ENCODE measurements at regions not wholly inside any gene's neighbourhood (a gene's known extent, or its start where the extent isn't known, plus 50 kb on each side); places are given as distances from the start of the nearest gene placed in this dataset.

DNA sequence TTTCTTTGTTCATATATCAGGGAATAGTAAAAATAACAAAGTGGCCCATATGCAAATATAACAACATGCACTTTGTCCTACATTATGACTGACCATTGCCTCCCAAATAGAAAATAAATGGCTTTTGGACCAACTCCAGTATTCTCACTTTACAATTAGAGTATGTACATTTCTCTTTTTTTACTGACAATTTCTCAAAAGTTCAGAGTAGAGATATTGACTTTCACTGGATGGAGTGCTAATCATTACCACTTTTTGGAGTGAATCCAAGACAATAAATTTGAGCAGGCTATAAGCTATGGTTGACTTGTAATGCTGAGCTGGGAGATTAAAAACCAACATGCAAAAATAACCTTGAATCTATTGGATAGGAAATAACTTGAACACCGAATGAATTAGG, 987.4 kb downstream of the SUCLG1 start:
- ChIA-PET POLR2A (no interaction called here), CTCF (no interaction called here)
- no peaks in the 10 kb centered on the region for H3K4me1 ChIP-seq (ENCODE audit: control insufficient read depth, insufficient read depth, low read length)
- ATAC-seq (no peak), DNase-seq (ENCODE audit: low read depth, low spot score) (no peak)
- H3K36me3 ChIP-seq (ENCODE audit: control insufficient read depth, insufficient read depth, low read length) = no peaks in the 10 kb centered on the region
- H3K4me3 ChIP-seq (ENCODE audit: low read depth in 2 of 2, low read length in 2 of 2) = no peak overlapping the region
- no peak overlapping the region for H3K27ac ChIP-seq (ENCODE audit: low read length)
- in situ Hi-C loops (cut with HindIII; ENCODE audit: low pct_unique_long_range_greater_than_20kb, low sequenced_read_pairs) (no loop called here), intact Hi-C loops (cut with micrococcal nuclease; ENCODE audit: unreplicated experiment) (no loop called here)
- no TSS peak for BruUV-seq (replicated peaks)
- H3K27me3 ChIP-seq (ENCODE audit: control insufficient read depth, insufficient read depth, low read length) = no peaks in the 10 kb centered on the region
- TF ChIP-seq TCF7L2 (IDR thresholded peaks at IDR 0.05; ENCODE audit: low read depth, low read length) = no peak
- TF ChIP-seq, protein P1, sequence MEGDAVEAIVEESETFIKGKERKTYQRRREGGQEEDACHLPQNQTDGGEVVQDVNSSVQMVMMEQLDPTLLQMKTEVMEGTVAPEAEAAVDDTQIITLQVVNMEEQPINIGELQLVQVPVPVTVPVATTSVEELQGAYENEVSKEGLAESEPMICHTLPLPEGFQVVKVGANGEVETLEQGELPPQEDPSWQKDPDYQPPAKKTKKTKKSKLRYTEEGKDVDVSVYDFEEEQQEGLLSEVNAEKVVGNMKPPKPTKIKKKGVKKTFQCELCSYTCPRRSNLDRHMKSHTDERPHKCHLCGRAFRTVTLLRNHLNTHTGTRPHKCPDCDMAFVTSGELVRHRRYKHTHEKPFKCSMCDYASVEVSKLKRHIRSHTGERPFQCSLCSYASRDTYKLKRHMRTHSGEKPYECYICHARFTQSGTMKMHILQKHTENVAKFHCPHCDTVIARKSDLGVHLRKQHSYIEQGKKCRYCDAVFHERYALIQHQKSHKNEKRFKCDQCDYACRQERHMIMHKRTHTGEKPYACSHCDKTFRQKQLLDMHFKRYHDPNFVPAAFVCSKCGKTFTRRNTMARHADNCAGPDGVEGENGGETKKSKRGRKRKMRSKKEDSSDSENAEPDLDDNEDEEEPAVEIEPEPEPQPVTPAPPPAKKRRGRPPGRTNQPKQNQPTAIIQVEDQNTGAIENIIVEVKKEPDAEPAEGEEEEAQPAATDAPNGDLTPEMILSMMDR (IDR thresholded peaks at IDR 0.05) = no peak
- TF ChIP-seq POLR2AphosphoS5 (IDR thresholded peaks at IDR 0.05; ENCODE audit: low read depth, low read length) = no peak
- TF ChIP-seq, protein P2, sequence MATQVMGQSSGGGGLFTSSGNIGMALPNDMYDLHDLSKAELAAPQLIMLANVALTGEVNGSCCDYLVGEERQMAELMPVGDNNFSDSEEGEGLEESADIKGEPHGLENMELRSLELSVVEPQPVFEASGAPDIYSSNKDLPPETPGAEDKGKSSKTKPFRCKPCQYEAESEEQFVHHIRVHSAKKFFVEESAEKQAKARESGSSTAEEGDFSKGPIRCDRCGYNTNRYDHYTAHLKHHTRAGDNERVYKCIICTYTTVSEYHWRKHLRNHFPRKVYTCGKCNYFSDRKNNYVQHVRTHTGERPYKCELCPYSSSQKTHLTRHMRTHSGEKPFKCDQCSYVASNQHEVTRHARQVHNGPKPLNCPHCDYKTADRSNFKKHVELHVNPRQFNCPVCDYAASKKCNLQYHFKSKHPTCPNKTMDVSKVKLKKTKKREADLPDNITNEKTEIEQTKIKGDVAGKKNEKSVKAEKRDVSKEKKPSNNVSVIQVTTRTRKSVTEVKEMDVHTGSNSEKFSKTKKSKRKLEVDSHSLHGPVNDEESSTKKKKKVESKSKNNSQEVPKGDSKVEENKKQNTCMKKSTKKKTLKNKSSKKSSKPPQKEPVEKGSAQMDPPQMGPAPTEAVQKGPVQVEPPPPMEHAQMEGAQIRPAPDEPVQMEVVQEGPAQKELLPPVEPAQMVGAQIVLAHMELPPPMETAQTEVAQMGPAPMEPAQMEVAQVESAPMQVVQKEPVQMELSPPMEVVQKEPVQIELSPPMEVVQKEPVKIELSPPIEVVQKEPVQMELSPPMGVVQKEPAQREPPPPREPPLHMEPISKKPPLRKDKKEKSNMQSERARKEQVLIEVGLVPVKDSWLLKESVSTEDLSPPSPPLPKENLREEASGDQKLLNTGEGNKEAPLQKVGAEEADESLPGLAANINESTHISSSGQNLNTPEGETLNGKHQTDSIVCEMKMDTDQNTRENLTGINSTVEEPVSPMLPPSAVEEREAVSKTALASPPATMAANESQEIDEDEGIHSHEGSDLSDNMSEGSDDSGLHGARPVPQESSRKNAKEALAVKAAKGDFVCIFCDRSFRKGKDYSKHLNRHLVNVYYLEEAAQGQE (IDR thresholded peaks at IDR 0.05; ENCODE audit: insufficient read depth in 1 of 2, low read depth in 2 of 2, low read length in 1 of 2) = no peak
- no peak for TF ChIP-seq SIN3A (IDR thresholded peaks at IDR 0.05; ENCODE audit: borderline replicate concordance, insufficient read depth, low read depth, low read length)
- no peaks in the 10 kb centered on the region for H3K9me3 ChIP-seq (ENCODE audit: control insufficient read depth, insufficient read depth, low read depth, low read length)

DNA sequence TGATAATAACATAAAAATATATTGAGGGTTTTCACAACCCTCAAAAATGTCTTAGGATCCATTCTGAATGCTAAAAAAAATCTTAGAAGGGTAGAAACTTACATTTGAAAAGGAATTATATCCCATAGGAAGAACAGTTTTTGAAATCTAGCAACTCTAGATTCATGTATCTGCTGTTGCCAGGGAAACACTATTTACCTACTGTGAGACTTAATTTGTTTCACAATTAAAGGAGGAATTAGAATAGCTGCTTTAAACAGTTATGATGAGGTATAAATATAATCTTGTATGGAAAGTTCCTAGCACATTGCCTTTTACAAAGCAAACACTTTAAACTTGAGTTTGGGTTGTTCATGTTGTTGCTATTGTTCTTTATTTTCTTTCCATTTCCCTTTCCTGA, 988.2 kb downstream of the SUCLG1 start:
- in situ Hi-C loops (cut with HindIII; ENCODE audit: low pct_unique_long_range_greater_than_20kb, low sequenced_read_pairs) (no loop called here), intact Hi-C loops (cut with micrococcal nuclease; ENCODE audit: unreplicated experiment) (no loop called here)
- ChIA-PET POLR2A (no interaction called here), CTCF (no interaction called here)
- TF ChIP-seq, protein P2 (IDR thresholded peaks at IDR 0.05; ENCODE audit: insufficient read depth in 1 of 2, low read depth in 2 of 2, low read length in 1 of 2) = no peak
- no peak for TF ChIP-seq TCF7L2 (IDR thresholded peaks at IDR 0.05; ENCODE audit: low read depth, low read length)
- TF ChIP-seq, protein P1 (IDR thresholded peaks at IDR 0.05) = no peak
- no peak for TF ChIP-seq POLR2AphosphoS5 (IDR thresholded peaks at IDR 0.05; ENCODE audit: low read depth, low read length)
- TF ChIP-seq SIN3A (IDR thresholded peaks at IDR 0.05; ENCODE audit: borderline replicate concordance, insufficient read depth, low read depth, low read length) = no peak
- H3K27ac ChIP-seq (ENCODE audit: low read length) = no peak overlapping the region
- ATAC-seq = no peak
- no peak for DNase-seq (ENCODE audit: low read depth, low spot score)
- H3K9me3 ChIP-seq (ENCODE audit: control insufficient read depth, insufficient read depth, low read depth, low read length) = no peaks in the 10 kb centered on the region
- H3K4me1 ChIP-seq (ENCODE audit: control insufficient read depth, insufficient read depth, low read length) = no peaks in the 10 kb centered on the region
- no TSS peak for BruUV-seq (replicated peaks)
- H3K36me3 ChIP-seq (ENCODE audit: control insufficient read depth, insufficient read depth, low read length) = no peaks in the 10 kb centered on the region
- H3K27me3 ChIP-seq (ENCODE audit: control insufficient read depth, insufficient read depth, low read length) = no peaks in the 10 kb centered on the region
- H3K4me3 ChIP-seq (ENCODE audit: low read depth in 2 of 2, low read length in 2 of 2) = no peak overlapping the region

All from Panc1 (cell line).